Retina (tissue), 1 donor: ENCODE measurements at regions not wholly inside any gene's neighbourhood (a gene's known extent, or its start where the extent isn't known, plus 50 kb on each side); places are given as distances from the start of the nearest gene placed in this dataset.
"Not testable (repeated sequence)": the region's sequence is repeated elsewhere in the genome, so short reads cannot be mapped to it uniquely, and the experiment has no call there.

Source experiments
- DNase-seq: peaks from one replicate; pipeline ENCODE4 v3.0.0-alpha.2; 2016

DNA sequence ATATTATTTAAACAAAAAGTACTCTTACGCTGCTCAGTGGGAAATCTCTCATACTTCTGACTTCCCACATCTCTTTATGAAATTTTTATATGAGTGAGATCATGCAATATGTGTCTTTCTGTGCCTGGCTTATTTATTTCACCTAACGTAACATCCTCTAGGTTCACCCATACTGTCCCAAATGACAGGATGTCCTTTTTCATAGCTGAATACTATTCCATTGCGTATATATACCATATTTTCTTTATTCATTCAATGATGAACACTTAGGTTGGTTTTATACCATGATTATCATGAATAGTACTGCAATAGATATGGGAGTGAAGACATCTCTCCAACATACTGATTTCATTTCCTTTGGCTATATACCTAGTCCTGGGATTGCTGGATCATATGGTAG is 57.8 kb upstream of the TPP2 start:
- DNase-seq = no peak

DNA sequence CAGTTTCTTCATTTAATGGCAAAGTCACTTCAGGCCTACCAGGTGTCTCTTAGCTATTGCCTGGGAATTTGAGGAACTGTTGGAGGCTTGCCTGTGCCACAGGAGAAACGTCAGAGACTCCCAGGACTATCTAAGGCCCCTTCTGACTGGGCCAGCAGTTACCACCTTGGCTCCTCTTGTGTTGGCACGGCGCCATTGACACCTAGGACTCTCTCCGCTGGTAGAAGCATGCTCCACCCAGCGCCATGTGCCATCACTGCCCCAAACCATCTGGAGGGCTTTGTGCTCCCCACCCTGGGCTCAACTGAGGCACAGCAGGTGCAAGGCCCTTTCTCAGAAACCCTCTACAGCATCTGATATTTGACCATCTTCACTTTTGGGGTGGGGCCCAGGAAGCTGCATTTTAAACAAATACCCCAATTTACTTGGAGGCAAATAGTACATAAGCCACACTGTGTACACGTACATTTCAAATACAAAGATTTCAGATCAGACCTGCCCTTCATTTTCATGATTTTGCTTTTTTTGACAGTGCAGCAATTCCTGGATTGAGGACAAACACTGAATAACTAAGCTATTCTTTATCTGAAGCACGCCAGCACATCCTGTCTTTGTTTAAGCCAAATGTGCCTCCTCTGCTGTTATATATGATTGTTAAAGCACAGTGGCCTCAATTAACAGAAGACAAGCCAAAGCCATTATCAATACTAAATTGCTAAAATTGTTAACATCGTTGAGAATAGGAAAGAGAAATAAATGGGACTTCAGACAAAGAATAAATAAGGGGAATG is 59.9 kb upstream of the TPP2 start:
- no peak for DNase-seq

DNA sequence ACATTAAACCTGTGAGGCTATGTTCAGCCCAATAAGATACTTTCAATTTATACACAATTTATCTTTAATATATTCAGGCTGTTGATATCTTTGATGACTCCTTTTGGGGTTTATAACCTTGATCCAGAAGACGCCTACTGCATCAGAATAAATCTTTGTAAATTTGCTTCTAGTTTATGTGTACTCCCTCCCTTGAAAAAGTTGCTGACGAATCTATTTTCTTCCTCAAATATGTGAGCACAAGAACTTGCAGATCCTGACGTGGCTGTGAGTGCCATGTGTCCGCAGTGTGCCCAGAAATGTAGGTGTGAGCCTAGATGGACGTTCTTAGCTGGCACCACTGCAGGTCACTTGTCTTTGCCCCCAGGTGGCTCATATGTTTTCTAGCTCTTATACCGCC is 60.6 kb upstream of the TPP2 start:
- no peak for DNase-seq

DNA sequence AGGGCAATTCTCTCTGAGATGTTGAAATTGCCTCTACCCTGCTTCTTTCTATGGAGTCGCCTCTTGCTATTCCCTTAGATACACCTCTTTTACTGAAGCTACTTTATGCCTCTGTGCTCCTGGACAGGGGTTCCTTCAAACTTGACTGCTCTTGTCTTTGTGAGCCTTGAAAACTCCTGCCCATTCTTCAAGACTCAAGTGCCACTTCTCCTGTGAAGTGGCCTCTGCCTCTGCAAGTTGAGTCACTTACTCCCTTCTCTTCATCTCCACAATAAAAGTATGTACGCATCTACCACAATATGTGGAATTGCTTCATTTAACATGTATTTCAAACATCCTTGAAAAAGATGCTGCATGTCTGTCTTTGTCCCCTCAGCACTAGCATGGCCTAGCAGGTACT is 66.0 kb upstream of the TPP2 start:
- DNase-seq = no peak

DNA sequence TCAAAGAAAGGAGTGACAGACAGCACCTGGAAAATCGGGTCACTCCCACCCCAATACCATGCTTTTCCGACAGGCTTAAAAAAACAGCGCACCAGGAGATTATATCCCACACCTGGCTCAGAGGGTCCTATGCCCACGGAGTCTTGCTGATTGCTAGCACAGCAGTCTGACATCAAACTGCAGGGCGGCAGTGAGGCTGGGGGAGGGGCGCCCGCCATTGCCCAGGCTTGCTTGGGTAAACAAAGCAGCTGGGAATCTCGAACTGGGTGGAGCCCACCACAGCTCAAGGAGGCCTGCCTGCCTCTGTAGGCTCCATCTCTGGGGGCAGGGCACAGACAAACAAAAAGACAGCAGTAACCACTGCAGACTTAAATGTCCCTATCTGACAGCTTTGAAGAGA is 74.5 kb upstream of the TPP2 start:
- DNase-seq = not testable (repeated sequence)

DNA sequence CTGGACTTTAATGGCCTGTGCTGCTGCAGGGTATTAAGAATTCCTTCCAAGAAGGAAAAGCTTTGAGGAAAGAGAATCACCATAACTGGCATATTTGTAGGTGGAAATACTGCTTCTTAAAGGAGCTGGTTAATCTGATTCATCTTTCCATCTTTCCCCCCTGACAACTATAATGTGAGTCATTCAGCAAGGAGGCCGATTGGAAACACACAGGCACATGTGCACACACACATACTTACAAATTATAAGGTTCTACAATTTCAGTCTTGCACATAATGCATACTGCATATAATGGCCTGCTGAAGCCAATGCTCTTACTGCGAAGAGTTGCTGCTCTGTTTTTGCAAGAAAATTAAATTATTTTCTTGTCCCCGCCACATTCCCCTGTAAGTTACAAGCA is 78.8 kb upstream of the TPP2 start:
- DNase-seq = no peak

DNA sequence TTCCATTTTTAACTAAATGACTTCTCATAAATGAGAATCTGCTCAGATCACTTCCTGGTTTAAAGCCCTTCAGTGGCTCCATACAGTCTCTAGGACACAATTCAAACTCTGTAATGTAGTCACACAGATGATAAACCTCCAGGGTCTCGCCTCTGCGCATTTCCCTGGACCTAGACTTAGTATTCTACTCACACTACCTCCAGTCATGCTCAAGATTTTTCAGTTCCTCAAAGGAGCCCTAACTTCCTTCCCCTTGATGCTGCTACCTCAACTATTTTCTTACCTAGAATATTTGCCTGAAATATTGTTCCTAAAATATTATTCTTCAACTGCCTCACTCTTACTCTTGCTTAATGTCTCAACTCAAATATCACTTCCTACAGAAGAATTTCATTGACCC is 86.7 kb upstream of the TPP2 start:
- no peak for DNase-seq

DNA sequence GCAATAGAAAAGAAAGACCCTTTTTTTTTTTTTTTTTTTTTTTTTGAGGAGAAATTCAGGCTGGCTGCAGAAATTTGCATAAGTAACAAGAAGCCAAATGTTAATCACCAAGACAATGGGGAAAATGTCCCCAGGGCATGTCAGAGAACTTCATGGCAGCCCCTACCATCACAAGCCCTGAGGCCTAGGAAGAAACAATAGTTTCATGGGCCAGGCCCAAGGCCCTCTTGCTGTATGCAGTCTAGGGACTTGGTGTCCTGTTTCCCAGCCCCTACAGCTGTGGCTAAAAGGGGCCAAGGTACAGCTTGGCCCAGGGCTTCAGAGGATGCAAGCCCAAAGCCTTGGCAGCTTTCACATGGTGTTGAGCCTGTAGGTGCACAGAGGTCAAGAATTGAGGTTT is 88.4 kb upstream of the TPP2 start:
- no peak for DNase-seq

DNA sequence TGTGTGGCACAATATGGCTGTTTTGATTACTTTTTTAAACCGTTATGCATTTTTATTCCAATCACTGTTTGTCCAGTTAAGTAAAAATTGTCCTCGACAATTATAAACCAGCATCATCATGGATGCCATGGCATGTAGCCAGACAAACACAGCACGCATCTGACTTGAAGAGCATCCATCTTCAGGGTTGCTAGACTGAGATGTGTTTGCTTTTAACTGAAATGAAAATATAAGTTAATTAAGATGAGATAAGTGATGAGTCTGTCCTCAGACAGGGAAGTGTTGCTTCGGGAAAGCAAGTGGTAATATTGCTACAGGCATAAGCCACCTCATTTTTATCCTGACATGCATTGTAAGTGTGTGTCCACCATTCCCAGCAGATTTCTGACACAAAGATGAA is 92.8 kb upstream of the TPP2 start:
- peak; percentile 5 for DNase-seq

DNA sequence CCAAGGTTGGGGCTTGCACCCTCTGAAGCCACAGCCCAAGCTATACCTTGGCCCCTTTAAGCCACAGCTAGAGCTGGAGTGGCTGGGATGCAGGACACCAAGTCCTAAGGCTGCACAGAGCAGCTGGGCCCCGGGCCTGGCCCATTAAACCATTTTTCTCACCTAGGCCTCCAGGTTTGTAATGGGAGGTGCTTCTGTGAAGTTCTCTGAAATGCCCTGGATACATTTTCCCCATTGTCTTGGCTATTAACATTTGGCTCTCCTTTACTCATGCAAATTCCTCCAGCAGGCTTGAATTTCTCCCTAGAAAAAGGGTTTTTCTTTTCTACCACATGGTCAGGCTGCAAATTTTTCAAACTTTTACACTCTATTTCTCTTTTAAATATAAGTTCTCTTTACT is 93.8 kb upstream of the FGF14 start:
- DNase-seq = no peak

DNA sequence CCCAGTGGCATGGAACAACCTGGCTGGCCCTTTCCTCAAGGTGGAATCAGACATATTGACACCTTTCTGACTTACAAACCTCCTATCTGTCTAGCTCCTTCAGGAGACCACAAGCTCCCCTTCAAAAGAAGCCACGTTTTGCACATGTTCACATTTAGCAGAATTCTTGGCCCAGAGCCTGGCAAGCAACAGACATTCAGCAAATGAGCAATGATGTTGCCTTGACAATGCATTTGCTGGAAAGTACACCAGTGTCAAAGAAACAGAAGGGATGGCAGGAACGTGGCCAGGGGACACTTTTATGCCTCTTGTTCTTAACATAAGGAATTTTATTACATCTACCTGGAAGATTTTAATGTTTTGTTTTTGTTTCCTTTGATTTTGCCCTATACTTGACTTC is 85.5 kb upstream of the FGF14 start:
- no peak for DNase-seq

DNA sequence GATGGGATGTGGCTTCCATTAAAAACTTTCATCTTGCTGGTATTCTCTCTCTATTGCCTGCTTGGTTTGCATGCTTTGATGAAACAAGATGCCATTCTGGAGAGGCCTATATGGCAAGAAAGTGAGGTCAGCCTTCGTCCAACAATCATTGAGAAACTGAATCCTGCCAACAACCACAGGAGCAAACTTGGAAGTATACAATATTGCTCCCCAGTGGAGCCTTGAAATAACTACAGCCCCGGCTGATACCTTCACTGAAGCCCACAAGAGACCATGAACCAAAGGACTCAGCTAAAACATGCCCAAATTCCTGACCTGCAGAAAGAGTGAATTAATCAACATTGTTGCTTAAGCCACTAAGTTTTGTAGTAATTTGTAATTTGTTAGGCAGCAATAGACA is 82.5 kb upstream of the FGF14 start:
- DNase-seq = no peak

DNA sequence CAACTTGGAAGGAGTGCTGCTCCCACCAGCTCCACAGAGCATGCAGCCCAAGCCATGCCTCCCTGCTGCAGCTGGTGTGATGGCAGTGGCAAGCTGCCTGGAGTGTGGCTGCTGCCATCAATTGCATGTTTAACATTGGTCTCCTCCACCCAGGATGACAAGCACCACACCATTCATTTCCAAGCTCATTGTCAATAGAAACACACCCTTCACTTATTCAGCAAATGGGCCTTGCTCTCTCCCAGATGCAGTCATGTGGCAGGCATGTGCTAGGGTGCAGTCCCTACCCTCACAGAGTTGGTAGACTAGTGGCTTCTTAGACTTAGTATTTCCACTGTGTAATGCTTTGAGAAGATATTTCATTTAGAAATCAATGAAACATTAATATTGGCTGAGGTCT is 70.8 kb upstream of the FGF14 start:
- DNase-seq = no peak

DNA sequence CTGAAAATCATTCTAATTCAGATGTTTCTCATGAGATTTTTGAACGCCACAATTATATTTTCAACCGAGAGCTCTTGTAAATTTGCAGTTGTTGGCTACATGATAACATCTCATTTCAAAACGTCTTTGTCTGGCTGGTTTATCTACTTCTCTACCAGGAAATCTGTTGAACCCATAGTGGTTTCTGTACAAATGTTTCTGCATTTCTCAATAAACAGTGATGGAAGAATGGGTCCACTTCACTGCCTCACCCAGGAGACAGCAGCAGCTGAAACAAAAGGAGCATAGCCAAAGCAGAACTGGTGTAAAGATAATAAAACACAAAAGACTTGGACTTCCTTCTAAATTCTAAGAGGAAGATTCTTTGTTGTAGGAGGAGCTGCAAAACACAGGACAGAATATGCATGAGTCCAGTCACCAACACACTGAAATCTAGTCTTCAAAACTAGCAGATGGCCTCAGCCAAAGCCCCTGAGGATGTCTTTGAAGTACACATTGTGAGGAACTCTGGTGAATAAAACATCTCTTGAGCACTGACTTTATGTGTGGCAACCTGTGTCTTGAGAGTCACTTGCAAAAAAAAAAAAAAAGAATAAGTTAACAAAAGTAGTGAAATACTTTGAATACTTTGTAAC is 68.6 kb upstream of the FGF14 start:
- no peak for DNase-seq

DNA sequence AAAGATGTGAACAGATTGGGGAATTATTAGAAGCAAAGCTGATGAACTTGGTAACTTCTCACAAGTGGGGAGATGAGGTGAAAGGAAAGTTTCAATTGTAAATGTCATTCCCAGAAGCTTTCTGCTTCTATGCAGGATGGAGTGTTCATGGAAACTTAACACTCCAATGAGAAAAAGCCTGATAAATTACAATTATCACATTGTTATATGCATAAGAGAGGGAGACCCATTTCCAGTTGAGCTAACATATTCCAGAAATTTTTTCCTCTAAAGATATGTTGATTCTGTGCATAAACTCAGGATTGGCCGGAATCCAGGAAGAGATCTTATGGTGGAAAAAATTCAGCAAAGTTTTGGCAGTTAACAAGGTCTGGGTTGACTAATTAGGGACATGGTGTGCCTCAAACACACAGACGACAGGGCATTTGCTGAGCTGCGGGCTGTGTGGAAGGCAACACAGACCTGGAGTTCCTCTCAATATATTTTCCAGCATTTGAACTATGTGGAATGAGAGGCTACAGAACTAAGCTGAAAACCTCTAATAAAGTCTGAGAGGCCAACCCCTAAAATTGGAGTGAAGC is 64.9 kb upstream of the FGF14 start:
- DNase-seq = no peak

DNA sequence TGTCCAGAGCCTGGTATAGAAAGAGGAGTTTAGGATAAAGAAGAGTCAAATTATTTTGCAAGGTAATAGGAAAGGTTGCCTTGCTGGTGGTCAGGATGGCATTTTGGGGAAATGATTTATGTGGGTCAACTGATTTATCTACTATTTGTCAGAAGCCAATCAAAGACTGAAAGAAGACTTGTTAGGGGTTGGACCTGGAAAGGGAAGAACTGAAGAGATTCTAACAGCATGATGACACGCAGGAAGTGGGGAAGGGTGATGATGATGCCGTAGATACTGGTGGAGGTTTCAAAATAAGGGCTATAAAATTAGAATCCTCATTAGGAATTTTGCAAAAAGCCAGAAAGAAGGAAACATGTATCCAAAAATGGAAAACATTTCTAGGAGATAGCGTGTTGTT is 60.7 kb upstream of the FGF14 start:
- no peak for DNase-seq

DNA sequence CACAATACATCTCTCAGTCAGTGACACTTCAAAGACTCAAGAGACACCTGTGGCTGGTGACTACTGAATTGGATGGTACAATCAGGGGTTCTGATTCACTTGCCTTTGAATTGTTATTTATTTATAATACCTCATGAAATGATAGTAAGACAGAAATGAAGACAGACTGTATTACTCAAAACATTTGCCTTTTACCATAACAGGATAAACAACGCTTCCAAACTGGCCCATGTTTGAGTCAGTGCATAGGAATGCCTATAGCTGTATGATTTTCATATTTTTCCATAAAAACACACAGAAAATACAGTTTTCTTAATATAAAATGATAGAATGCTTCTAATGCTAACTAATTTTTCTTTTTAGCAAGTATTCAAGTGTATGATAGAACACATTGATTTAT is 59.5 kb upstream of the FGF14 start:
- DNase-seq = no peak

DNA sequence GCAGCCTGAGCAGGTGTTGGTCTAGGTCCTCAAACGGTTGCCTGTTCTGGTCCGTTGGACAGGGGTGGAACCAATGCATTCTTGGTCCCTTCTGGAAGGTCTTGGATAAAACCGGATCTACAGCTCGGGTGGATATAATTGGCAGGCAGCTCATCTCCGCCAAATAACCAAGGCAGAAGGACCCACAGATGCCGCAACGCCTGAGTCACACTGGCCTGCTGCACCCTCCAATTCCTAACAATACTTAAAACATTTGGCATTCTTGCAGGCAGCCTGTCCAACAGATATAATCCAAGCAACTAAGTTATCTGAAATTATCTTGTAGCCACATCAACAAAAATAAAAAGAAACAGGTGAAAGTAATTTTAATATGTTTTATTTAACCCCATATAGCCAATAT is 59.0 kb upstream of the FGF14 start:
- no peak for DNase-seq

DNA sequence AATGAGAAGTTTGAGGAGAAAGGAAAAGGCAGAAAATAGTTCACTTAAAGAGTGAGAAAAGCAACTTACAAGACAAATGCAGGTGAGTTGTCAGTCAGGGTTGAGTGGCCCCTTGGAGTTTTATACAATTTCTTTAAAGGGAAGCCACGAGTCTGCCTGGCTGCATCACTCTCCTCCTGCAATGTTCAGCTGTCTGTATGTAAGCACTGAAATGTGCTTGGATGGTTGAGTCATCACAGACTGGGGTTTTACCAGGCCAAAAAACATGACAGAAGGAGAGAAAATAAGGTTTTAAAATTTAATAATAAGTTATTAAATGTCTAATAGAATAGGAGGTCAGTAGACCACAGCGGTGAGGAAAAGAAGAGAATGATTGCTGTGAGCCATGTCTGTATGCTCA is 51.0 kb upstream of the FGF14 start:
- DNase-seq = no peak
